NT2/D1 (cell line): ENCODE measurements at regions not wholly inside any gene's neighbourhood (a gene's known extent, or its start where the extent isn't known, plus 50 kb on each side); places are given as distances from the start of the nearest gene placed in this dataset.

Source experiments
- SUZ12 ChIP-seq: IDR thresholded peaks from 2 replicates; pipeline ENCODE4 v1.6.1; 2011; ENCODE audit not compliant: insufficient read length, insufficient read depth; ENCODE audit errors: extremely low read depth
- YY1 ChIP-seq: IDR thresholded peaks from 2 replicates; pipeline ENCODE4 v1.6.1; 2011; ENCODE audit not compliant: insufficient read length, insufficient read depth
- ZNF274 ChIP-seq: IDR thresholded peaks from 2 replicates; pipeline ENCODE4 v1.6.1; 2011; ENCODE audit warnings: mild to moderate bottlenecking, low read depth, low read length

DNA sequence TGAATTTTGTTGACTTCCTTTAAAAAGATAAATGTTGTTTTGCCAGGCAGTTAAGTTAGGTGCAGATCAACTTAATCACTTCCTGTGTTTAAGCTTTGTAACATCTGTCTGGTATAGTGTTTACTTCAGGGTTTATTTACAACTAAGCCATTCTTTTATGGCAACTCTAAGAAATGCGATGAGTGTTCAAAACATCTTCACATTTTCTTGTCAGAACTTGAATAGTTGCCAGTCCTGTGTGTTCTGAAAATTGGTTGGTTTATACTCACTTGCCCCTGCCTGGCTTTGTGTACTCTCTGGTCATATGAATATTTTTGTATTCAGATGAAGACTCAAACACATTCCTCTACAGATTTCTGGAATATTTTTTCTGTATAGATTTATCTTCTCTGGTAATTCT, 327.2 kb downstream of the MDFIC start:
- TF ChIP-seq ZNF274: no peak
- no peak for TF ChIP-seq YY1
- no peak for TF ChIP-seq SUZ12
